Thyroid gland (tissue), 4 donors: ENCODE measurements at regions not wholly inside any gene's neighbourhood (a gene's known extent, or its start where the extent isn't known, plus 50 kb on each side); places are given as distances from the start of the nearest gene placed in this dataset.

Source experiments
- DNase-seq, 2 donors: peaks; one replicate each; pipeline ENCODE4 v3.0.0-alpha.2; 2019
- H3K27ac ChIP-seq, 3 donors: fragments of 200-600 bp; sonication (generic); 1 replicate in 2 of 3; 2 replicates in 1 of 3; pipeline ENCODE4 v1.5.1; 2016 to 2019; ENCODE audit warnings: mild to moderate bottlenecking in 1 of 3, moderate library complexity in 1 of 3
- H3K27me3 ChIP-seq: fragments of 200-600 bp; sonication (generic); one replicate; pipeline ENCODE4 v1.5.1; 2019
- H3K36me3 ChIP-seq, 2 donors: fragments of 200-600 bp; sonication (generic); one replicate each; pipeline ENCODE4 v1.5.1; 2016 to 2019
- H3K4me1 ChIP-seq, 2 donors: fragments of 200-600 bp; sonication (generic); one replicate each; pipeline ENCODE4 v1.5.1; 2017 to 2019
- H3K4me3 ChIP-seq, 3 donors: fragments of 200-600 bp; sonication (generic); replicated peaks in 1 of 3; 1 replicate in 2 of 3; 2 replicates in 1 of 3; pipeline ENCODE4 v1.5.1; 2016; ENCODE audit warnings: mild to moderate bottlenecking in 1 of 3
- H3K9me3 ChIP-seq: fragments of 200-600 bp; sonication (generic); one replicate; pipeline ENCODE4 v1.5.1; 2017
- CTCF ChIP-seq, 6 experiments: fragments of 200-600 bp in 3 of 6; fragments of 450-650 bp in 3 of 6; sonication (generic) in 3 of 6; IDR thresholded peaks; one replicate each; pipeline ENCODE4 v1.5.1; 2016 to 2019; ENCODE audit warnings: antibody characterized with exemption in 6 of 6, mild to moderate bottlenecking in 2 of 6, inconsistent platforms in 1 of 6, moderate library complexity in 1 of 6
- POLR2A ChIP-seq, 2 donors: fragments of 450-650 bp; IDR thresholded peaks; one replicate each; pipeline ENCODE4 v1.6.1; 2017; ENCODE audit warnings: antibody characterized with exemption in 2 of 2, mild to moderate bottlenecking in 2 of 2, moderate library complexity in 1 of 2
- WGBS, 2 donors: methylation state at CpG; one replicate each; pipeline ENCODE4 v1.1.5; 2017; 5-methylcytosine and 5-hydroxymethylcytosine counted together
- intact Hi-C: fragments of 100-400 bp; cut with DNase I; formaldehyde crosslinking; loops from one replicate; pipeline ENCODE4 v1.15.1; 2023

GRCh38 chr4:170271723-170272122 lies 182.0 kb upstream of the AADAT start:
- Histone ChIP-seq H3K27ac (no peak overlapping the region), H3K4me3 (no peak overlapping the region), H3K27me3 (no peaks in the 10 kb centered on the region), H3K36me3 (no peaks in the 10 kb centered on the region), H3K9me3 (no peaks in the 10 kb centered on the region), H3K4me1 (no peaks in the 10 kb centered on the region)
- intact Hi-C loops = no loop called here
- WGBS, 2 donors = 64 to 66% methylated on average over 2 of the region's 2 CpGs
- TF ChIP-seq POLR2A (IDR thresholded peaks at IDR 0.05) (no peak), CTCF (IDR thresholded peaks at IDR 0.05) (no peak)
- no peak for DNase-seq

DNA sequence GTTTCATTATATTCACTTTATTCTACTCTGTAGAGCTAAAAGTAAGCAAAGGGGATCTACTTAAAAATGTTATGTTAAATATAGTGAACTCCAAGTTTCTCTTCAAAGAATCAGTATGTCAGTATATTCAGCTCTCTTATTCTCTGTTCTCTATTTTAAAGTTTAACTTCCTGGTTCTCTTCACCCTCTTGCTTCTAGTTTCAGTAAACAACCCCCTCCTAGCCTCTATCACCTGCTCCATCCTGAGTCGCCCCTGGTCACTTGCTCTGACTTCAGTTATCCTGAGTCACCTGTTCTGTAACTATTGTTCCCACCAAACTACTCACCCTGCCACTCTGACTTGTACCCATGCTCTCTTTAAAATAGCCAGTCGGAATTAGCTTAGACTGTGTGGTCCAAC lies 180.9 kb upstream of the AADAT start:
- Histone ChIP-seq H3K4me1 (no peaks in the 10 kb centered on the region), H3K27ac (no peak overlapping the region), H3K4me3 (no peak overlapping the region), H3K27me3 (no peaks in the 10 kb centered on the region), H3K9me3 (no peaks in the 10 kb centered on the region), H3K36me3 (no peaks in the 10 kb centered on the region)
- intact Hi-C loops = no loop called here
- 90 to 92% methylated on average over 2 of the region's 2 CpGs for WGBS, 2 donors
- no peak for TF ChIP-seq CTCF (IDR thresholded peaks at IDR 0.05)
- no peak for TF ChIP-seq POLR2A (IDR thresholded peaks at IDR 0.05)
- no peak for DNase-seq

DNA sequence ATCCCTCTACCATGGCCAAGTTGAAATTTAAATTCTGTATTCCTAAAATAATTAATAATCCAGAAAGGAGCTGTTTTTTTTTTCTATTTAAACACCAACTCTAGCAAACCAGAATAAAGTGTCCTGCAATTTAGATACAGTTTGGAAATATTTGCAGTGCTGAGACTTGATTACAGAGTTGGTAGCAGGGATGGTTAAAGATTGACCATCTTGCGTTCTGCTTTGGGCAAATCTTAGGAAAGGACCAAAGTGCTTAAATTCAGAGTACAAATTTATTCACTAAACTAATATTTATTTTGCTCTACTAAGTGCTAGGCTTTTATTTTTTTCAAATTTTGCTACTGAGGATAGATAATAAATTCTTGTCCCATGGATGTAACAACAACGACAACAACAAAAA lies 180.2 kb upstream of the AADAT start:
- H3K4me3 ChIP-seq = no peak overlapping the region
- no peak overlapping the region for H3K27ac ChIP-seq
- intact Hi-C loops = no loop called here
- H3K4me1 ChIP-seq = no peaks in the 10 kb centered on the region
- H3K36me3 ChIP-seq = no peaks in the 10 kb centered on the region
- no peaks in the 10 kb centered on the region for H3K27me3 ChIP-seq
- DNase-seq = no peak
- TF ChIP-seq CTCF (IDR thresholded peaks at IDR 0.05) = no peak
- no peak for TF ChIP-seq POLR2A (IDR thresholded peaks at IDR 0.05)
- H3K9me3 ChIP-seq = no peaks in the 10 kb centered on the region
- WGBS, 2 donors = 95 to 96% methylated on average over 2 of the region's 2 CpGs

DNA sequence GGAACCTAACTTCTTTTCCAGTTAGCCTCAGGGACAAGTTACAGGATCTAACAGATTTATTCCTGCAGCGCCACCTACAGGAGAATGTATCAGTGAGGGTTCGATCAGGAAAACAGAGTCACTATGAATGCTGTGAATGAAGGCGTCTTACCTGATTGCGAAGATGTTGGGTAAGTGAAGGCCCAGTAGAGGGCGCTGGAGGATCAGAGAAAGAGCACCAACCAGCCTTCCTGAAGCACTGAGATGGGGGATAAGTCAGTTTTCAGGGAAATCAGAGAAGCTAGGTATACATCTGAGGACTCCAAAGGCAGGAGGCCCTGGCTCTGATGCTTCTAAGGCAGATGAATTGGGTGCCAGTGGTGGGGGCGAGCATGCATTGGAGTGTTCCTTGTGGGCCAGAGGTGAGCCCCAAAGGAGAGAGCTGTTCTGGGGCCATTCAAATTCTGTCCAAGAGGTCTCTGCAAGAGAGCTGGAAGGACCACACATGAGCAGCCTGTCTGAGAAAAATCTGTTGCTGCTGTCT lies 169.9 kb upstream of the AADAT start:
- Histone ChIP-seq H3K4me3 (no peak overlapping the region), H3K27ac (no peak overlapping the region), H3K27me3 (no peaks in the 10 kb centered on the region), H3K4me1 (no peaks in the 10 kb centered on the region), H3K36me3 (no peaks in the 10 kb centered on the region), H3K9me3 (no peaks in the 10 kb centered on the region)
- WGBS, 2 donors = 5 to 8% methylated on average over 6 of the region's 6 CpGs
- intact Hi-C loops = no loop called here
- TF ChIP-seq POLR2A (IDR thresholded peaks at IDR 0.05) = no peak
- TF ChIP-seq CTCF (IDR thresholded peaks at IDR 0.05) = peak in 4 of 6 experiments; percentile 26 to 41 (median 38)
- peak; percentile 41 to 46 for DNase-seq

DNA sequence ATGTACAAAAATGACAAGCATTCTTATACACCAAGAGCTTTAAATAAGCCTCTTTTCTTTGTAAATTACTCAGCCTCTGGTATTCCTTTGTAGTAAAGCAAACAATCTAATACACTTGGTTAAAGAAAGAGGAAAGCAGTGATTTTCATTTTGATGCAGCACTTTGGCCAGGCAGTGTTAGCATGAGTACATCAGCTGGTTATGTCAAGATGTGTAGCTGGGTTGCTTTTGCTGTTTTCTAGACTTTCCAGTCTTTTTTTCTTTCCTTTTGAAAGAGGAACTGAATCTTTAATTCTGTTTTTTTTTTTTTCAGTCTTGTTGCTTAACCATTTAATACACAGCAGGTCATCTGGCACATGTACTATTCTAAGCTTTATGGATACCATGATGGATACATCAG lies 167.1 kb upstream of the AADAT start:
- Histone ChIP-seq H3K4me3 (no peak overlapping the region), H3K36me3 (no peaks in the 10 kb centered on the region), H3K4me1 (no peaks in the 10 kb centered on the region), H3K27ac (no peak overlapping the region), H3K27me3 (no peaks in the 10 kb centered on the region), H3K9me3 (no peaks in the 10 kb centered on the region)
- DNase-seq = no peak
- TF ChIP-seq CTCF (IDR thresholded peaks at IDR 0.05) = no peak
- TF ChIP-seq POLR2A (IDR thresholded peaks at IDR 0.05) = no peak
- intact Hi-C loops = no loop called here
